NOMO-1 treated with dmso at 0.1 percent for 144 hours (cell line): ENCODE measurements at regions not wholly inside any gene's neighbourhood (a gene's known extent, or its start where the extent isn't known, plus 50 kb on each side); places are given as distances from the start of the nearest gene placed in this dataset.
"Not testable (repeated sequence)": the region's sequence is repeated elsewhere in the genome, so short reads cannot be mapped to it uniquely, and the experiment has no call there.

ENCODE experiments used
- DNase-seq: peaks from one replicate; lab custom pipeline; 2025; ENCODE audit not compliant: unreplicated experiment; lab: John Stamatoyannopoulos, UW

GRCh38 chr20:4320291-4320690 is 71.2 kb upstream of the ADRA1D start:
- DNase-seq: peak; percentile 89

- no peak for DNase-seq
Observed at GRCh38 chr20:4318891-4319290, 69.8 kb upstream of the ADRA1D start.

GRCh38 chr20:4310616-4311015 is 61.5 kb upstream of the ADRA1D start:
- not testable (repeated sequence) for DNase-seq

- no peak for DNase-seq
Observed at GRCh38 chr20:4306206-4306605, 57.1 kb upstream of the ADRA1D start.

GRCh38 chr20:4305091-4305490 is 56.0 kb upstream of the ADRA1D start:
- no peak for DNase-seq

GRCh38 chr20:4304601-4305000 is 55.5 kb upstream of the ADRA1D start:
- DNase-seq: no peak

- no peak for DNase-seq
Observed at GRCh38 chr20:4303136-4303535, 54.0 kb upstream of the ADRA1D start.

- no peak for DNase-seq
Observed at GRCh38 chr20:4300921-4301320, 51.8 kb upstream of the ADRA1D start.

- no peak for DNase-seq
Observed at GRCh38 chr20:4300401-4300800, 51.3 kb upstream of the ADRA1D start.

- DNase-seq: no peak
Observed at GRCh38 chr20:4299773-4300172, 50.7 kb upstream of the ADRA1D start.

GRCh38 chr20:4299216-4299615 is 50.1 kb upstream of the ADRA1D start:
- no peak for DNase-seq
